Endometrium (tissue), 2 donors: ENCODE measurements at regions not wholly inside any gene's neighbourhood (a gene's known extent, or its start where the extent isn't known, plus 50 kb on each side); places are given as distances from the start of the nearest gene placed in this dataset.
"Not testable (repeated sequence)": the region's sequence is repeated elsewhere in the genome, so short reads cannot be mapped to it uniquely, and the experiment has no call there.

Experiments used
- FAIRE-seq: peaks from 2 replicates; lab custom pipeline; 2012; peaks lifted over from hg19 to GRCh38; lab: Jason Lieb, UNC
- donor health status: control.
- donor health status: control.

DNA sequence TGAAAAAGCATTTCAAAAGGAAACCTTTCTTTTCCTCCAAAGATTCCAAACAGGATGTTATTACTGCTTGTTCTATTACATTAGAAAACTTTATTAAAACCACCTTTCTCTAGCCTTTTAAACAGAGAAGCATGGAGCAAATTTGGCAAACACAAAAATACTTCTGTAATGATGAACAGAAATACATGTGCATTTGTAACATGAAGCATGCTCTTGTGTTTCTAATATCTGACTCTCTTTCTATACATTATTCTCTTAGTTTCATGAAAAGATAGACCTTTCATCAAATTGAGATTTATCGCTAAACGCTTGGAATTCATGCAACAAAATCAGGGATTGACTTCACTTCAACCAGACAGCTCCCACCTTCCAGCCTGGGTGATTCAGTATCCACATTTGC, 152.8 kb upstream of the IRS2 start:
- no peak for FAIRE-seq

DNA sequence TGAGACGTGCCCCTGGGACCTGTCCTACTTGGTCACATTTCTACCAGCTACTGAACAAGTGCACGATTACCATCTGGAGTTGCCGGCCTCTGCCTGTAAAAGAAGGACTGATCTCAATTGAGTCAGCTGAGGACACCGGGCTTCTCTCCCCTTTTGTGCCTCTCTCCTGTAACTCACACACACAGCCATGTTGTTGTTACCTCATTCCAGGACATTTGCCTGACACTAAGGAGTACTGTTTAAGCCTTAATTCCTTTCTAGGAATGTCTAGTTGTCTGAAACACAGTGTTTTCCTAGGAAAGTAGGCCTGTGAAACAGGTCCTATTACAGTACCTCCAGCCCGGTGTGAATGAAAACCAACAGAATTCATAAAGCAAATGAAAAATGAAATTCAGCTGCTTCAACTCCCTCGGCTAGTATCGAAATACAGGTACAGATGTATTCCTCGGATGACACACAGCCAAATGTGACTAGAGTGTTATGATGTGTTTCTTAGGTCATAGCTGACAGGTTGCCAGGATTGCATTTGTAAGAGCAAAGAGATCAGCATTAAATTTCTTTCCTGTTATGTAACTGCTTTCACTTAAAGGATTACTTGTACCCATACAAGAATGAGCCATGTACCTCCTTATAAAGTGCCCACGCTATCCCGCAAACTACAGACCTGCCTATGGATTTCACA, 152.0 kb upstream of the IRS2 start:
- no peak for FAIRE-seq

DNA sequence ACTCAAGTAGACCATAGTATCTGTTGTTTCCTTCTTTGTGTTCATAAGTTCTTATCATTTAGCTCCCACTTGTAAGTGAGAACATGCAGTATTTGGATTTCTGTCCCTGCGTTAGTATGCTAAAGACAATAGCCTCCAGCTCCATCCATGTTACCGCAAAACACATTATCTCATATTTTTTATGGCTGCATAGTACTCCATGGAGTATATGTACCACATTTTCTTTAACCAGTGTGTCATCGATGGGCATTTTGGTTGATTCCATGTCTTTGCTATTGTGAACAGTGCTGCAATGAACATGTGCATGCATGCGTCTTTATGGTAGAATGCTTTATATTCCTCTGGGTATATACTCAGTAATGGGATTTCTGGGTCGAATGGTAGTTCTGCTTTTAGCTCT, 148.1 kb upstream of the IRS2 start:
- FAIRE-seq: not testable (repeated sequence)

DNA sequence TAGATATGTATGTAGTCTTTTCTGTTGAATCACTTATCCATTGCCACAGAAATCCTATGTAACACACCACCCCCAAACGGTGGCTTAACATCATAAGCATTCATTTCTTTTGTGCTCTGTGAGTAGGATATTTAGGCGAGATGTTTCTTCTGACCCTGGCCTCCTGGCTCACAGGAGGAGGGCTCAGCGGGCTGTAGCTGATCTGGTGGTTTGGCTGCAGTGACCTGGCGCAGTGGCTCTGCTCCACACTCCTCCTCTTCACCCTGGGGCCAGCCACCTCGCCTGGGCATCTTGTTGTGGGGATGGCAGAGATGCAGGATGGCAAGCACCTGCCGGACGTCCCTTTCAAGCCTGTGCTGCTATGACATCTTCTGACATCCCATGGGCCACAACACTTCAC, 147.1 kb upstream of the IRS2 start:
- FAIRE-seq: no peak

DNA sequence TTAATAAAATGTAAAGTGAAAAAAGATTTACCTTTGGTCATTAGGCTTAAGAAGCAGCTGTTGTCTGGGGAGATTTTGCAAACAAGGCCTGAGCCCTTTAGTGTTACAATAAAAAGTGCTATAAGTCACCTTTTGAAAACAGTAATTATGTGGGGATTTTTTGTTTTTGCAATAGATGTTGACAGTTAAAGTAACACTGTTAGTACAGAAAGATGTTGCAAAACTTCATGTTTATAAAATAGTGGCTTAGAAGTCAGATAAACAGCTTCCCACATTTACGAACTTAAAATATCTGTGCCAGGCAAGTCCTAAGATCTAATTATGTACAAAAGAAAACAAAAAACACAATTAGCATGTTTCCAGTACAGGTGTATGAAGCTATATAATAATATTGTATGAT, 138.0 kb upstream of the IRS2 start:
- FAIRE-seq: peak; percentile 91

DNA sequence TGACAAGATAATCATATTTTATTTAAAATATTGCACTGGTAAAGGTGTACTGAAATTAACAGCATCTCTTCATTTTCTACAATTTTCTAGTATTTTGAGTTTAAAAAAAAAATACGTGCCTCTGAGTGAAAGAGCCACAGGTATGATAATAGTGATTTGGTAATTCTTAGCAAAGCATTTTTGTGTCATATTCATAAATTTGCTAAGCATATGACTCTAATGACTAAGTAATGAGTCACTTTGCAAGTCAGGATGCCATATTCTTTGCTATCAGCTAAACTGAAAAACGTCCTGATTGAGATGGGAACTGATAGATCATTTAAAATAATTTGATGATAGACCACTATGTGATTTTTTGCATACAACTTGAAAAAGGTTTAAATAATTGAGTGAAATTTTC, 136.1 kb upstream of the IRS2 start:
- FAIRE-seq: no peak

DNA sequence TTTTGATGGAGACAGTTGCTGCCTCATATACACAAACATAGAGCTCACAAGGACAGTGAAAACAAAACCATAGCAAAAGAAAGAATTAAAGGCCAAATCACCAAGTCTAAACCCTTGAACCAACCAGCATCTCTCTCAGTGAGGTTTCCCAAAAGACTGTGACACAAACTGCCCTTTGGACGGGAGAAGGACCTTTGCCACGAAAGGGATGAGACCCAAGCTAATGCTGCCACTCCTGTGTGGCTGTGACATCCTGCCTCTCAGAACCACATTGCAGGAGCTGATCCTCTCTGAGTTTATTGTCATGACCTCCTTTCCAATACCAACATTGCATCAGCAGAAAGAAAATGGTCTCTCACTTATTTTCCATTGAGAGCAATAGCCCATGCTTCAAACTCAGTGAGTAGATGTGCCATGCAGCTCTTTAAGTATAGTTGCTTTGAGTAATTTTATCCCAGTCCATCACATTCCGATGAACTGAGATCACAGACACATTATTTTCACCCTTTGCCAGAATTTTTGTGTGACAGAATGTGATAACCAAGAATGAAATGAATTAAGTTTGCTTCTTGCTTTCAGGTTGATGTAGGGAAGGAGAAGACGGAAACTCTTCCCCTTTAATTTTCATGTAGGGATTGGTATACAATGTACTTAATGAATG, 133.5 kb upstream of the IRS2 start:
- FAIRE-seq: no peak

DNA sequence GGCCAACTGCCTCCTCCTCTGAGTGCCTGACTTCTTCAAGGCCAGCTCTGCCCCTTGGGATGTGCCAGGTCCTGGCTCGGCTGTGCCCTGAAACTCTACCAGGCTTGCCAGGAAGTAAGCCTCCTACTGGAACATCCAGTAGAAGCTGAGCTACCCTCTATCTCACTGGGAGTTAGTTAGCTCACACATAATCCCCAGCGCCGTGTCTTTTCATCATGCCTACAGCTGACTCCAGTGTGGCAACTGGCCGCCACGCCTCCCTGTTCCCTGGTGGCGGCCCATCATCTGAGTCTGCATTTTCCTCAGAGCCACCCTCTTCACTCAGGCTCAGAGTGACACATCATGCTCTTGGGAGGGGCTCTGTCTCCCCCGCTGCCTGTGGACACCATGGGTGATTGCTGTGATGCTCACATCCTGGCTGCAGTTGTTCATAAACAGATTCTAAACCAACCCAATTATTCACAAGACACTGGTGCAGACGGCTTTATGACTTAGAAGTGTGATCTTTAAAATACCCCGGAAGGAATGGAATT, 131.9 kb upstream of the IRS2 start:
- FAIRE-seq: no peak

DNA sequence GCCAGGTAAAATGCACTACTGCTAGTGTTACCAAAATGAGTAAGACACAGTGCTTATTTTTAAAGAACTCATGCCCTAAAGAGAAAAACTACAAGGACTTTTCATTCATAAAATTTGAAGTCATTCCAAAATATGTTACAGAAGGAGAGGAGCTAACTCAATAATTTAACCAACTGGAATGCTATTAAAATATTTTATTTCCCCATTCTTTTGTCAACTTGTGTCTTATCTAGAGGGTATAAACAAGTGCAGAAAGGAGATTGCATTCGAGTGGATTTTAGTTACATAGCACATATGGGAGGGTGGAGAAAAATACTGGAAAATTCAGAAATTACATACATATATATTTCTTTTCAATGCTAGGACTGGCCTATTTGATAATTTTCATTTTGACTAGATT, 131.0 kb upstream of the IRS2 start:
- FAIRE-seq: no peak

DNA sequence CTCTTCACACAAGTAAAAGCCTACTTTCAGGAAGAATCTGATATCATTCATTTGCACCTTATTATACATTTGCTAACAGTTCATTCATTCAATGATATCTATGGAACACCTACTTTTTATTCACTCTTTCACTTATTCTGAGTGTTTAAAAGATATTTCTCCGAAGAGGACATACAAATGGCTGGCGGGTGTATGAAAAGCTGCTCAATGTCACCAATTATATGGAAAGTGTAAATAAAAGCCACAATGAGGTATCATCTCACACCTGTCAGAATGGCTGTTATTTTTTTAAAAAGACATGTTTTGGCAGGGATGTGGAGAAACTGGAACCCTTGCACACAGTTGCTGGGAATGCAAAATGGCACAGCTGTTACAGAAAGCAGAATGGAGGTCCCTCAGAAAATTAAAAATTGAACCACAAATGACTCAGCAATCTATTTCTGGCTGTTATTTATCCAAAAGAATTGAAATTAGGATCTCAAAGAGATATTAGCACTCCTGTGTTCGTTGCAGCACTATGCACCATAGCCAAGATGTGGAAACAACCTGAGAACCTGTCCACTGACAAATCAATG, 127.6 kb upstream of the IRS2 start:
- no peak for FAIRE-seq

DNA sequence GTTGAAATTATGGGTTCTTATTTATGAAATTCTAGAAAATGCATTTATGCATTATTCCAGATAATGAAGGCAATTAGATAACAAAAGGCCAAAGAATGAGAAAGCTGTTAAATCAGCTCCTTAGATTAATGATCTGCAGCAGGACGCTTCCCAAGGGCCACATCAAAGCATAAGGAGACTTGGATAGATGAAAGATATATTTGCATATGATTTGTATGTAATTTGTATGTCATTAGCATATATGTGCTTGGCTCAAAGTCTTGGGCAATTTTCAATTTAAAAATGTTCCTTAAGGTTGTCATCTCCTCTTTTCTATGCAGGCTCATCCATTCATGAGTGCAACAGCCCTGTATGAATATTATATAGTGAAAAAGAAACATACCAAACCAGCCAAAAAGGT, 126.8 kb upstream of the IRS2 start:
- no peak for FAIRE-seq

DNA sequence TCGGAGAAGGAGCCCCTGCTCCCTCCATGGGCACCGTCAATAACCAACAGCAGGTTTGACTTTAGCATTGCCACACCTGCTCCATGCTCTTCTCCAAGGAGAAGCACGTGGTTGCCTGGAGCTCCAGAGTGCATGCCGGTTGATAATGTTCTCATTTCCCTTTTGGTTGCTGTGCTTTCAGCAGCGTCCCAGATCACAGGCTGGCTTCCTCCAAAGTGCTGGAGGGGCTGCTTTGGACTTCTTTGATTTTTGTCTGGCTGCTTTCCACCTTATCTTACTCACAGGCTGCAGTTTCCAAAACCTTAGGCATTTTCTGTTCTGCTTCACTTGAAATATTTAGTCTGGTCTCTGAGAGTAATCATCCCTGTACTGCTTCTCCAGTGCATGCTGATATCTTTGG, 123.8 kb upstream of the IRS2 start:
- no peak for FAIRE-seq

DNA sequence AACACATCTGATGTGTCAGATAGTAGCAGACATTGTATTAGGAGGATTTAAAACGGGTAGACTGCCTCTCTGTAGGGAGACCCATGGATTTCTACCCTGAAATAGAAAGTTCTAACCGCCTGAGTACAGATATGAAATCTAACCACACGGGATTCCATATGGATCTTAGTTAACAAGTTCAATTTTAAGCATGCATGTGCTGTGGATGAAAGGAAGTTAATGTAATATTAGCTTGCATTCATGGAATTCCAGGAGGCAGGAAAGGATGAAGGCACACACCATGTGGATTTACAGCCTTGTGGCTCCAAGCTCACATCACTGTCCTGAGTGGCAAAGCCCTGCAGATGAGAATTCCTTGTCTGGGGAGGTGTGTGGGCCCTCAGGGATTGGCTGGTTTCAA, 120.6 kb upstream of the IRS2 start:
- FAIRE-seq: no peak

DNA sequence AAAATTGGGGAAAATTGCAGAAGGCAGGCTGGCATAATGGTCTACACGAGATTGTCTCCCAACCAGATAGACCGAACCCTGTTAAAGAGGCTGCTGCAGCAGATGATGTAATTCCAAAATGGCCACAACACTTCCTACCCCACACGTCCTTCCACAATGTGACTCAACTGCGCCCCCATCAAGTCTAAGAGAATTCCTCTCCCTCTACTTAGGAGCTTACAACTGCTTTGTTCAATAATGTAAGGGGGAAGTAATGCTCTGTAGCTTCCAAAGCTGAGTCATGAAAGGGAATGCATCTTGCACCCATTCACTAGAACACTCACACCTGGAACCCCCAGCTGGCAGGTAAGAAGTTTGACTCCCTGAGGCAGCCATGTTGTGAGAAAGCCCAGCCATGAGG, 117.8 kb upstream of the IRS2 start:
- no peak for FAIRE-seq

DNA sequence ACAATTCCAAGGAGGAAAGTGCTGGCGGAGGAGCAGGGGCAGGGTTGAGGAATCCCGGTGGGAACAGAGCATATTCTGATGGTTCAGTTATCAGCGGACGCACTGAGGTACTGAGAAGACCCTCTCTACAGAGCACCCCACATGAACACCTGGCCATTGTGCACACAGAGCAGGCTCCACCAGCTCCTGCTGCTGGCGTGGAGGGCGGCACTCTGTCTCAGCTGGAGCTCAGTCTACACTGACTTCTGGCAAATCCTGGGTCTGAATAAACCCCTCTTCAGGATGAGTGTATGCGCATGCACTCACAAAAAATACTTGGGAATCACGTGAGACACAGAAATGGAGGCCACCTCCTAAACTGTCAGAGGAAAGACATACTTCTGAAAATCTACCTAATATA, 114.4 kb upstream of the IRS2 start:
- no peak for FAIRE-seq

DNA sequence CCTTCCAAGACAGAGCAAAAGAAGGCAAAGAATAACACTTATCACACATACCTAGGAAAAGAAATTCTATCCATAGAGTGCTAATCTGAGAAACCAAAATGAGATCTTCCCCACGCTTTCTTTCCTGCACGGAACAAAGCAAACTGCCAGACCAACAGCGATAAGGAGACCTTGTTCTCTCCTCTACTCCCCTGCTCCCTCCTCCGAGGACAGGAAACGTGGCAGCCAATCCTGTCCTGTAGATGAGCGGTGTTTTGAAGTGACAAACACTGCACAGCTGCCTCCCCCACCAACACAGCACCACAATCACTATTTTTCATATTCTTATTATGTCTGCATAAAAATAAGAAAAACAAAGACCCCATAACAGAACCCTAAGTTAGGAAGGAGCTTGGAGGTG, 113.9 kb upstream of the IRS2 start:
- FAIRE-seq: no peak

DNA sequence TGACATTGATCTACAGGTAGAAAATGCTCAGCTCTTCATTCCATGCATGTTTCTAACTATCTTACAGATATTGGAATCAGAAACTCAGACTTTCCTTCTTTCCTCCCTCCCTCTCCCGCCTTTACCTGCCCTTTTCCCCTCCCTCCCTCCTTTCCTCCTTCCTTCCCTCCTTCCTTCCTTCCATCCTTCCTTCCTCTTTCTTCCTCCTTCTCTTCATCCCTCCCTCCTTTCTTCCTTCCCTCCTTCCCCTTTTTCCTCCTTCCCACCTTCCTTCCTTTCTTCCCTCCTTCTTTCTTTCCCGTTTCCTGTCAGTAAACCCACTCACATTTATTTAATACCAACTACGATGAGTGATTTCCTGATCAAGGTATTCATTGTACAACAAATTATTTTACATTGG, 113.4 kb upstream of the IRS2 start:
- FAIRE-seq: no peak

DNA sequence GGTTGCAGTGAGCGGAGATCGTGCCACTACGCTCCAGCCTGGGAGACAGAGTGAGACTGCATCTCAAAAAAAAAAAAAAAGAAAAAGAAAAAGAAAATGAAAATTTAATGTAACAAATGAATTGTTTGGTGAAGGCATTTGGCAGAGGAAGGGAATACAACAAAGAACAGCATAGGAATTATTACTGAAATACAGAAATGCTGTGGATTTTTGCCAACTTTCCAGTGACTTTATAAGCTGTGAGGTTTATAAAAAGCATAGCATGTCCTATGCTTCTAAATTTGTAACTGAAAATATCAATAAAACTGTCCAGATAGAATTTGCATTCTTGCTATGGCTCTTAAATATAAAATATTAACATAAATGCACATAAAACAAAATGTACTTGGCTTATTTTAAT, 112.9 kb upstream of the IRS2 start:
- no peak for FAIRE-seq

DNA sequence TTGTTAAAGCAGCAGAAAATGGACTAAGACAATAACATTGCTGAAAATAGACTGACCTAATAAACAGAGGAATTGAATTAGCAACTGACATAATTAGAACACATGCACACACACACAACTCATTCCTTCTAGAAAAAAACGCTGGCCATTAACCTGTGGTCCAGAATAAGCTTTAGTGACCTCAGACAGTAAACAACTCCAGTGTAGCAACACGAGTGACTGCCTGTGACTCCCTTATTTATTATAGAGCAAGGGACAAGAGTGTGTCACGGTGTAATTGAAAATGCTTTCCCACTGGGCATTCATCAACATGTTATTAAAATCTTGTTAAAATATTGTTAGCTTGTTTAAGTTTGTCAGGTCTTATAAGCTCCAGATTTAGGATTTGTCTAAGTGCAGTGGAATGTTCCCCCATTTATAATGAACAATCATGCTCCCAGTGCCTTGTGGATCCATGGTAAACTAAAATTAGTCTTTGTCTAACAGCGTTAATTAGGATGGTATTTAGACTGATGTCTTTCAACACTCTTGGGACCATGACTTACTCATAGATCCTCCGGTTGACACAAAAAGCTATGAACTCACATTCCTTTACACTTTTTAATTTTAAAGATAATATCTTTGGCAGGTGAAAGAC, 111.7 kb upstream of the IRS2 start:
- no peak for FAIRE-seq

DNA sequence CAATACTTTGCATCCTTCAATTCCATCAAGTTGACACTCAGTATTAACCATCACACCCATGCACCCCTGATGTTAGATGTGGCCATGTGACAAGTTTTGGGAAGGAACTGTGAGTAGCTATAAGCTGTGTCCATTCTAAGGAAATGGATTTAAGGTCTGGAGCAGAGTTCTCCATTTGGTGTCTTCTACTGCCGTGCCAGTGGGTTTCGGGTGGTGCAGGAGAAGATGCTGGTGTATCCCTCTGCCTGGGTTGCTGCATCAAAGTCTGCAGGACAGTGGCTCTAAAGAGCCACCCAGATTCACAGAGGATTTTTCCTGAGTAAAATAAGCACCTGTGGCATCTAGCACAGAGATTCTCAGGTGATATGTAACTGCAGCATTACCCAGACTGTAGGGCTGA, 105.7 kb upstream of the IRS2 start:
- FAIRE-seq: no peak

DNA sequence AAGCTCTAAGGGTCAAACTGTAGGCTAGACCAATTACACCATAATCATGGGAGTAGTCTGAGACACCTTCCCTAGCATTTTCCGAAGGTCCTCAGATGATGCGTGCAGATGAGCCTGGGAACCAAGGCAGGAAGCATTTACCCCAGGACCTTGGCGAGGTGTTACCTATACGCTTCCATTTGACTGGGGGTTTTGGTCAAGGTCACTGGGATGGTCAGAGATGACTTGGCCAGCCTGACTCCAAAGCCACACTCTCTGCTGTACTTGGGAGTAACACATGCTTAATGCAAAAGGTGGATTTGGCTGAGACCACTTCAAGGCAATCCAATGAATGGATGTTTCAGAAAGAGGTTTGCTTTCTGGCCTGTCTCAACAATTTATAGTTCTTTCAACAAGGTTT, 98.9 kb upstream of the IRS2 start:
- FAIRE-seq: no peak

DNA sequence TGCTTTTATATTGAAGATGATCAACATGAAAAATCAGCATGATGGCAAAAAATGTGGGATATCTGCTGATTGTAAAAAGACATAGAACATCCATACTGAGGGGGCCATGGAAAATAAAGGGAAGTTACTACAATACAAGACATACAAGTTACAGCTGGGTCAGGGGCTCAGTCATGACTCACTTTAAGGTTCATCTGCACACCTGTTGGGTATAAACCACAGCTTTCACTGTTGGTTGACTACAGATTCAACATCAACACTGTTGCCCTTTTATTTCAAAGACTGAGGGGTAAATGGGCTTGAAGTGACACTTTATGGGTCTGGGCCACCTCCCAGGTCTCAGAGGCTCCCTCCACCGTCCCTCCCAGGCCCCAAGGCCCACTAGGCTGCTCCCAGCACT, 98.1 kb upstream of the IRS2 start:
- FAIRE-seq: no peak
